Erythroblast (primary cell): ENCODE measurements at regions not wholly inside any gene's neighbourhood (a gene's known extent, or its start where the extent isn't known, plus 50 kb on each side); places are given as distances from the start of the nearest gene placed in this dataset.
"Not testable (repeated sequence)": the region's sequence is repeated elsewhere in the genome, so short reads cannot be mapped to it uniquely, and the experiment has no call there.

Experiments
- DNase-seq, 2 experiments: peaks; one replicate each; lab custom pipeline; 2025; lab: John Stamatoyannopoulos, UW
- GATA1 ChIP-seq: IDR thresholded peaks from 2 replicates; pipeline ENCODE4 v1.6.1; 2011; ENCODE audit warnings: low read depth, mild to moderate bottlenecking, control low read depth, low read length, moderate library complexity
- POLR2A ChIP-seq: IDR thresholded peaks from 2 replicates; pipeline ENCODE4 v1.6.1; 2011; ENCODE audit warnings: mild to moderate bottlenecking, low read length

DNA sequence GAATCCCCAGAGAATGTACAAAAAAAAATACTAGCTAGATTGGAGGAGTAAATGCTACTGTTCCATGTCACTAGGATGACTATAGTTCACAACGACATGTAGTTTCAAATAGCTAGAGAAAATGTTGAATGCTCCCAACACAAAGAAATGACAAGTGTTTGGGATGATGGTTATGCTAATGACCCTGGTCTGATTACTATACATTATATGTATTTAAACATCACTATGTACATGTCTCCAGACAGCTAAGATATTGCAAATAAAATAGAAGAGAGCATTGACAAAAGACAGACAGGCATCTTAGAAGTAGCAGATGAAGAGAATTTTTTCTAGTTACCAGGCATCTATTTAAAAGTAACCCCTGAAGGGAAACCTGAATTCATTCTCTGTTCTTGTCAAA lies 281.6 kb upstream of the SLC16A7 start:
- DNase-seq, result no peak
- TF ChIP-seq POLR2A (no peak), GATA1 (no peak)

DNA sequence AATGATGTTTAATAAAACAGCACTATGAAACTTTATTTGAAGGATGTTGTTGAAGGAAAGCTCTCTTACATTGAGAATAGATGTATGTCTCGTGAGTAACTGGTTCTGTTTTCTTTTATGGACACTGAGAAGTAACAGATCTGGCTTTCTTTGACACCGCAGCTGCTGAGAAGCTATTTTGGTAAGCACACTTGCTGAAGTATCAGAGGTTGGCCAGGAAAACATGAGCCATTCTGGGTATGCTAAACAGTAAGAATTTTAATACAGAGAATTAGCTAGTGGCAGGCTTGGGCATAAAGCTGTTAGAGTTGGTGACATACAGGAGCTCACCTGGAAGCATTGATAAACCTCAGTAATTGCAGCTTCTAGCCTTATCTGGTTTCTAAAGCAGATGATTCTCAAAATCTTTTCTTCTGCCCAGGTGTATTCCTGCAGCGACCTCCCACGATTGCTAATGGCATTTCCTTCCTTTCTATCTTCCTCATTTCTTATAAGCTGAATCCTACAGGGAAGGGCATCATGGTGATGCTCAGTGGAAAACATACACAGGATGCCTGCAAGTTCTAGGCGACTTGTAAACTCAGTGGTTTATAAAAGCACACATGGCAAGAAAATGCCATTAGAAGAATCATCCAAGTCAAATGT lies 291.6 kb upstream of the SLC16A7 start:
- TF ChIP-seq GATA1, result no peak
- TF ChIP-seq POLR2A, result no peak
- DNase-seq, result no peak

DNA sequence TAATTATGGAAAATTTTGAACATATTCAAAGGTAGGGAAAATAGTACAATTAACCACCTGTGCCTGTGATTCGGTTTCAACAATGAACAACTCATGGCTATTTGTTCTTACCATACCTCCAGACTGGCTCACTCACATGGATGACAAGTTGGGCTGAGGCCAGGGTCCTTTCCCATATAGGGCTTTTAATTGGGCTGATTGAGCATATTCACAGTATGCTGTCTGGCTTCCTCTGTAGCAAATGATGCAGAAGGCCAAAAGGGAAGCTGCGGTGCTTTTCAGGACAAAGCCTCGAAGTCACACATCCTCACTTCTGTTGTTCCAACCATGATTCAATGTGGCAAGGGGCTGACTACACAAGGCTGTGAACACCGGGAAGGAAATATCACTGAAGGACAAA lies 297.5 kb upstream of the SLC16A7 start:
- TF ChIP-seq POLR2A, result no peak
- TF ChIP-seq GATA1, result no peak
- DNase-seq, result no peak

DNA sequence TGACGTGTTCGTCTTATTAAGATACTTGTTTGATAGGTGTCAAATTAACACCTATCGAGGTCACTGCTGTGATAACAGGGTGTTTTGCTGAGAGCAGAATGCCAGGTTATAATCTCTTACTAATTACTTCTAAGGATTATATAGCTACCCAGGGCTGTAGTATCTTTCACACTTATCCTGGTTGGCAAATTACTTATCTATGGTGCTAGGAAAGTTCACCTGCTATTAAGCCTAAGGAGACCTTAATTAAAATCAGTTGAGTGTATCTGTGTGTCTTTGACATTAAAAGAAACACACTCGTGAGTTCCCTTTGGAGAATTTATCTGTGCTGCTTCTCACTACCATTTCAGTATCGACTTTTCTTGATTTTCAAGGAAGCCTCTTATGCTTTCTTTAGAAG lies 301.6 kb upstream of the SLC16A7 start:
- TF ChIP-seq POLR2A, result no peak
- no peak for TF ChIP-seq GATA1
- no peak for DNase-seq

DNA sequence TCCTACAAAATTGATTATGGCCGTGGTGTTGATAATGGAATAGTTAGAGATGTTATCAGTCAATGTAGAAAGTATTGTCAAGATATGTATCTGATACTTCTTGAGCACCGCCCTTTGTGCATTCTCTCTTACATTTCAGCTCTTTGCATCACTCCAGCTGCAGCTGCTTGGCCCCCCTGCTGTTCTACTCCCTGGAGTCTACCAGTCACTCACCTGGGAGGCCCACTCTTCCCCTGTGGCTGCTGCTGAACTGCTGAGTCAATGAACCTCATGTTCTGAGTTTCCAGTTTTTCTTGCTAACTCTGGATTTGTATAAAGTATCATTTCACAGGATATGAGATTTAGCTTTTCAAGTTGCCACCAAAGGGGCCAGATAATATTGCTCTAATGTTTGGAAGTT lies 312.8 kb upstream of the SLC16A7 start:
- no peak for DNase-seq
- TF ChIP-seq POLR2A (no peak), GATA1 (no peak)

DNA sequence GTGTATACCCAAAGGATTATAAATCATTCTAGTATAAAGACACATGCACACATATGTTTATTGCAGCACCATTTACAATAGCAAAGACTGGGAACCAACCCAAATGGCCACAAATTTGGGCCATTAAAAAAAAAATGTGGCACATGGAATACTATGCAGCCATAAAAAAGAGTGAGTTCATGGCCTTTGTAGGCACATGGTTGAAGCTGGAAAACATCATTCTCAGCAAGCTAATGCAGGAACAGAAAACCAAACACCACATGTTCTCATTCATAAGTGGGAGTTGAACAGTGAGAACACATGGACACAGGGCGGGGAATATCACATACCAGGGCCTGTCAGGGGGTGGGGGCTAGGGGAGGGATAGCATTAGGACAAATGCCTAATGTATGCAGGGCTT lies 322.3 kb upstream of the SLC16A7 start:
- DNase-seq, result not testable (repeated sequence)

DNA sequence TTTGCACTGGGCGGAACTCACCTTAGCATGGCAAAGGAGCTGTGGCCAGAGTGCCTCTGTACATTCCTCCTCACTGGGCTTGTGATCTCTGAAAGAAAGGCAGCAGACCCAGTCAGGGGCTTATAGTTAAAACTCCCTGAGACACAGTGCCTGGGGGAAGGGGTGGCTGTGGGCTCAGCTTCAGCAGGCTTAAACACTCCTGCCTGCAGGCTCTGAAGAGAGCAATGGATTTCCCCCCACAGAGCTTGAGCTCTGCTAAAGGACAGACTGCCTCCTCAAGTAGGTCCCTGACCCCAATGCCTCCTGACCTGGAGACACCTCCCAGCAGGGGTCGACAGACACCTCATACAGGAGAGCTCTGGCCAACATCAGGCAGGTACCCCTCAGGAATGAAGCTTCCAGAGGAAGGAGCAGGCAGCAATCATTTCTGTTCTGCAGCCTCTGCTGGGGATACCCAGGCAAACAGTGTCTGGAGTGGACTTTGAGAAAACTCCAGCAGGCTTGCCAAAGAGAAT lies 327.5 kb upstream of the SLC16A7 start:
- DNase-seq, result no peak
- TF ChIP-seq POLR2A, result no peak
- no peak for TF ChIP-seq GATA1

DNA sequence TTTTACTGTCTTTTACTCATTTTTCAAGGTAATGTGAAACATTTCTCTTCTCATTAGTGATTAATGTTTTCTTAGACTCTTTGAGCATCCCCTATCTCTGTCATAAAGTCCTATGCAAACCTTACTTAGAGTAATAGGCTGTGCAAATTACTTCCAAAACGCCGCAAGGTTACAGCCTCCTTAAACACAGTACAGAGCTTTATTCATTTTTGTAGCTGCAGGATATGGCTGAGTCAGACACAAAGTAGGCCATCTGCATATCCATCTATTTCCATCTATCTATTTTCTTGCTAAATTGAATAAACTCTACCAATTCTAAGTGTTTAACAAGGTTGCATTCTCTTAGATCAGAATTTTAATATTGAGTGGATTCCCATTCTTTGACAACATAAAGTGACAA lies 335.6 kb upstream of the SLC16A7 start:
- no peak for TF ChIP-seq GATA1
- no peak for TF ChIP-seq POLR2A
- DNase-seq, result no peak

DNA sequence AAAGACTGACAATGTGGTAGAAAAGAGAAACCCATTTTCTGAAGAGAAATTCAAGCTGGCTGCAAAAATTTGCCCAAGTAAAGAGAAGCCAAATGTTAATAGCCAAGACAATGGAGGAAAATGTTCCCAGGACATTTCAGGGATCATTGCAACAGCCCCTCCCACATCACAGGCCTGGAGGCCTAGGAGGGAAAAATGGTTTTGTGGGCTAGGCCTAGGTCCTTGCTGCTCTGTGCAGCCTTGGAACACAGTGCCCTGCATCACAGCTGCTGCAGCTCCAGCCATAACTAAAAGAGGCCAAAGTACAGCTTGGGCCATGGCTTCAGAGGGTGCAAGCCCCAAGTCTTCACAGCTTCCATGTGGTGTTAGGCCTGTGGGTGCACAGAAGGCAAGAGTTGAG lies 332.4 kb upstream of the LRIG3 start:
- no peak for TF ChIP-seq POLR2A
- TF ChIP-seq GATA1, result no peak
- no peak for DNase-seq

DNA sequence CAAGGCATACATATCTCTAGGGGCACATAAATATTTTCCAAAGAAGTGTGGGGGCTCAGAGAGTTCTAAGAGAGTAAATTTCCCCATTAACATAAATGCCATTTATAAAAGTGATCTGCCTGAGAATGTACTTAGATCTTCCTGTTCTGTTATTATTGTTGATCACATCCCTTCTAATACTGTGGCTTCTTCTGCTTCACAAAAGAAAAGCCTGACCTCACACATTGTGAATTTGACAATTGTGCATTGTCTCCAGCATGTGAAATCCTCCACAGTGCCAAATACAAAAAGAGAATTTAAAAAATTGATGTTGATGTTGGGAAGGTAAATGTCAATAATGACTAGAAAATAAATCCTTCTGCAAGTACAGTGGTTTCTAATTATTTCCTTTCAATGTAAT lies 330.5 kb upstream of the LRIG3 start:
- DNase-seq, result no peak
- TF ChIP-seq GATA1, result no peak
- TF ChIP-seq POLR2A, result no peak

DNA sequence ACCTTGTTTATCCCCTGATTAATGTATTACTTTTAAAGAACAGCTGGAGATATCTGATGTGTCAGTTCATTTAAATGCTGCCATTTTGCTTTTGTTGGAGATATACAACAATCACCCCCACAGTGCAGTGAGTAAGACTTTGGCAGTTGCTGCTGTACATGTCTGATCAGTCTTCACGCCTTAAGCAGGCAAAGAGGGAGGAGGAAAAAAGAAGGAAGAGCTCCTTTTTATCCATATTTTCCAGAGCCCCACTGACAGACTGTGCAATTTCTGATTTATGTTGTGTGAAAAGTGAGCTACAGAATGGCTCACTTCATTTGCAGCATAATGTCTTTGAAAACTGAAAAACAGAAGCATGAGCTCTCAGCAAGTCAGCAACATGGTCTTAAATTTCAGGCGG lies 319.7 kb upstream of the LRIG3 start:
- DNase-seq, result no peak
- TF ChIP-seq POLR2A, result no peak
- TF ChIP-seq GATA1, result no peak

DNA sequence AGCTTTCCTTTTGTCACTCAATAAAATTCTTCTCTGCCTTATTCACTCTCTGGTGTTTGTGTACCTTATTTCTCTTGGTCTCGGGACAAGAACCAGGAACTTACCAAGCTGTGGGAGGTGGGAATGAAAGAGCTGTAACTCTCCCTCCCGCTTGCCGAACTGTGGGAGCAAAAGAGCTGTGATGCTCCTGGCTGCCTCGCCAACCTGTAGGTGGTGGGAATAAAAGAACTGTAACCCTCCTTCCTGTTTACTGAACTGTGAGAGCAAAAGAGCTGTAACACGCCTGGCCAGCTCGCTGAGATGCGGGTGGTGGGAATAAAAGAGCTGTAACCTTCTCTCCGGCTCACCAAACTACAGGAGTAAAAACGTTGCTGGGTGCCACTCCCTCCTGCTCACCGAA lies 314.1 kb upstream of the LRIG3 start:
- TF ChIP-seq GATA1 (no peak), POLR2A (no peak)
- no peak for DNase-seq

DNA sequence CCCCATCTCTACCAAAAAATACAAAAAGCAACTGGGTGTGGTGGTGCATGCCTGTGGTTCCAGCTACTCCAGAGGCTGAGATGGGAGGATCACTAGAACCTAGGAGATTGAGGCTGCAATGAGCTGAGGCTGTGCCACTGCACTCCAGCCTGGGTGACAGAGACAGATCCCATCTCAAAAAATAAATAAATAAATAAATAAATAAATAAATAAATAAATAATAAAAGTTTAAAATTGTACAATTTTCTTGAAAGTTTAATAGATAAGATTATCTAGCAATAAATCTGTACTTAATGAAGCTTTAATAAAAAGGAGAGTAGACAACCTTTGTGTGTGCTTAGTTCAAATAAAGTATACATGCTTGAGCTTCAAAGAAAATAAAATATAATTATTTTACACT lies 310.0 kb upstream of the LRIG3 start:
- DNase-seq, result no peak
- no peak for TF ChIP-seq POLR2A
- TF ChIP-seq GATA1, result no peak

DNA sequence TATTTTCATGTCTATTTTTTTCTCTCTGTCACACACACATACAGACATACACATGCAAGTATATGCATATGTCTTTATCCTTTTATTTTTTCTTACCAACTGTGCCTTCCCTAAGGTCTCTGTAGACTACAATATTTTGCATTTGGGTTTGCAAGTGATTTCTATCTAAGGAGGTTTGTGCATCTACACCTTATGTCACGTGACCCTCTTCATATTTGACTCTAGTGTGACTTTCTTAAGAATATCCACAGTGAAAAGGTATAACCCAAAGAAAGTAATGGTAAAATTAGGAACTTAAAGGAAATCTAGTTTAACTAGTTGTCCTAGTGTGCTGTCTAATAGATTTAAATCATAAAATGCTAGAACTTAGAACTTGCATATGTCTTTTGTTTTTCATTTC lies 298.8 kb upstream of the LRIG3 start:
- TF ChIP-seq POLR2A (no peak), GATA1 (no peak)
- DNase-seq, result no peak

DNA sequence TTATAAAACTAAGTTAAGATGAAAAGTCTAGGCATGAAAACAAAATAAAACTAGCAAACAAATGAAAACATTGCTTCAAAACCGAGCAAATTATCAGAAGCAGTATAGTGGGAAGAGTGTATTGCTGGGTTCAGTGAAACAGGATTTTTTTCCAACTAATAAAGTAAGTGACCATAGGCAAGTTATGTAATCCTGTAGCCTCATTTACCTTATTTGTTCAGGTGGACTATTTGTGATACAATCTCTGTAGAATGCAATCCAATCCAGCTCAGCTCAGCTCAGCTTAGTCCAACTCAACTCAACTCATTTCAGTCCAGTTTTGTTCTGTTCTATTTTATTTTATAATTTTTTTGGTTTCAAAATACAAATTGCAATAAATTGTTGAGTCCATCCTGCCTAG lies 276.7 kb upstream of the LRIG3 start:
- no peak for DNase-seq
- no peak for TF ChIP-seq POLR2A
- no peak for TF ChIP-seq GATA1

DNA sequence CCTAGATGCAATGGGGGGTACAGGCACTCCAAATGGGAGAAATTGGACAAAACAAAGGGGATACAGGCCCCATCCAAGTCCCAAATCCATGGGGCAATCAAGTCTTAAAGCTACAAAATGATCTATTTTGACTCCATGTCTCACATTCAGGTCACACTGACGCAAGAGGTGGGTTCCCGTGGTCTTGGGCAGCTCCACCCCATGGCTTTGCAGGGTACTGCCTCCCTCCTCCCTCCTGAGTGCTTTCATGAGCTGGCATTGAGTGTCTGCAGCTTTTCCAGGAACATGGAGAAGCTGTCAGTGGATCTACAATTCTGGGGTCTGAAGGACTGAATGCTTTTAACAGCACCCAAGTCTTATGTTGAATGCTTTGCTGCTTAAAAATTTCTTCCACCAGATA lies 274.5 kb upstream of the LRIG3 start:
- no peak for DNase-seq
- TF ChIP-seq POLR2A (no peak), GATA1 (no peak)

DNA sequence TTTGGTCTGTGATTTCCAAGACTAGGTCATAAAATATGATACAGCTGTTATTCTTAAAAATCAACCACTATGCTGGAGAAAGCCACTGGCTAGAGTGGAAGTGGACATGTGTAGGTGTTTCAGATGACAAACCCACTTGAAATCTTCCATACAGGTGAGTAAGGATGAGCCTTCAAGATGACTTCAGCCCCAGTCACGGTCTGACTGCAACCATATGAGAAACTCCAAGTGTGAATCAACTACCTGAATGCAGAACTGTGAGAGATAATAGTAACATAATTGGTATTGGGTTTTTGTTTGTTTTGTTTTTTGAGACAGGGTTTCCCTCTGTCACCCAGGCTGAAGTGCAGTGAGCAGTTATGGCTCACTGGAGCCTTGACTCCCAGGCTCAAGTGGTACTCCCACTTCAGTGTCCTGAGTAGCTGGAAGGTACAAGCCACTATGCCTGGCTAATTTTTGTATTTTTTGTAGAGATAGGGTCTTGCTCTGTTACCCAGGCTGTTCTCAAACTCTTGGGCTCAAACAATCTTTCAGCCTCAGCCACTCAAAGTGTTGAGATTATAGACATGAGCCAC lies 273.3 kb upstream of the LRIG3 start:
- DNase-seq, result no peak
- TF ChIP-seq POLR2A (no peak), GATA1 (no peak)
